Kasumi-1 (cell line): ENCODE measurements at regions not wholly inside any gene's neighbourhood (a gene's known extent, or its start where the extent isn't known, plus 50 kb on each side); places are given as distances from the start of the nearest gene placed in this dataset.

Experiments
- DNase-seq, 2 experiments: peaks; one replicate each; lab custom pipeline; 2025; lab: John Stamatoyannopoulos, UW

- DNase-seq = no peak
Measured at GRCh38 chr11:131052367-131052766, 136.1 kb upstream of the SNX19 start.

- DNase-seq = no peak
Measured at GRCh38 chr11:131056036-131056435, 139.8 kb upstream of the SNX19 start.

GRCh38 chr11:131063638-131064037, 147.4 kb upstream of the SNX19 start:
- DNase-seq = no peak

GRCh38 chr11:131064373-131064991, 148.2 kb upstream of the SNX19 start:
- DNase-seq = peak; percentile 32 to 39

- no peak for DNase-seq
Measured at GRCh38 chr11:131065435-131066413, 149.4 kb upstream of the SNX19 start.

GRCh38 chr11:131066551-131066950, 150.3 kb upstream of the SNX19 start:
- DNase-seq = no peak

- DNase-seq = no peak
Measured at GRCh38 chr11:131070365-131070764, 154.1 kb upstream of the SNX19 start.

- DNase-seq = no peak
Measured at GRCh38 chr11:131073167-131073566, 156.9 kb upstream of the SNX19 start.

GRCh38 chr11:131074573-131074972, 158.3 kb upstream of the SNX19 start:
- peak in 1 of 2 experiments; percentile 1 for DNase-seq

- DNase-seq = no peak
Measured at GRCh38 chr11:131077340-131077739, 161.1 kb upstream of the SNX19 start.

GRCh38 chr11:131079036-131079435, 162.8 kb upstream of the SNX19 start:
- no peak for DNase-seq

- DNase-seq = no peak
Measured at GRCh38 chr11:131089727-131090245, 173.5 kb upstream of the SNX19 start.

GRCh38 chr11:131092469-131092868, 176.2 kb upstream of the SNX19 start:
- no peak for DNase-seq

- no peak for DNase-seq
Measured at GRCh38 chr11:131094827-131095226, 178.5 kb upstream of the SNX19 start.

GRCh38 chr11:131095511-131096185, 179.4 kb upstream of the SNX19 start:
- no peak for DNase-seq

- DNase-seq = no peak
Measured at GRCh38 chr11:131099013-131099412, 182.7 kb upstream of the SNX19 start.

GRCh38 chr11:131099746-131100145, 183.5 kb upstream of the SNX19 start:
- DNase-seq = no peak

GRCh38 chr11:131108760-131109159, 192.5 kb upstream of the SNX19 start:
- no peak for DNase-seq

GRCh38 chr11:131109257-131109656, 193.0 kb upstream of the SNX19 start:
- no peak for DNase-seq

- DNase-seq = no peak
Measured at GRCh38 chr11:131109790-131110189, 193.5 kb upstream of the SNX19 start.

GRCh38 chr11:131111775-131112174, 195.5 kb upstream of the SNX19 start:
- no peak for DNase-seq

GRCh38 chr11:131118247-131118646, 202.0 kb upstream of the SNX19 start:
- DNase-seq = no peak
